T47D (cell line): ENCODE measurements at regions not wholly inside any gene's neighbourhood (a gene's known extent, or its start where the extent isn't known, plus 50 kb on each side); places are given as distances from the start of the nearest gene placed in this dataset.

ENCODE experiments used
- DNase-seq, 2 experiments: peaks; one replicate each; pipeline versions ENCODE4 v3.0.0 to v3.0.0-alpha.2; 2011 to 2012; ENCODE audit warnings: low read depth in 1 of 2, low spot score in 1 of 2
- JUND ChIP-seq: IDR thresholded peaks from 2 replicates; pipeline ENCODE4 v1.6.1; 2012; ENCODE audit warnings: low read depth
- in situ Hi-C: cut with HindIII; loops from 2 replicates; pipeline ENCODE4 v1.10.0; 2016; ENCODE audit warnings: low sequenced_read_pairs, low pct_unique_long_range_greater_than_20kb

GRCh38 chr14:49405291-49405690 is 180.9 kb downstream of the RPS29 start:
- in situ Hi-C loops = no loop called here
- TF ChIP-seq JUND = no peak
- no peak for DNase-seq

- in situ Hi-C loops = no loop called here
- no peak for TF ChIP-seq JUND
- no peak for DNase-seq
Observed at GRCh38 chr14:49401373-49401772, 184.8 kb downstream of the RPS29 start.

DNA sequence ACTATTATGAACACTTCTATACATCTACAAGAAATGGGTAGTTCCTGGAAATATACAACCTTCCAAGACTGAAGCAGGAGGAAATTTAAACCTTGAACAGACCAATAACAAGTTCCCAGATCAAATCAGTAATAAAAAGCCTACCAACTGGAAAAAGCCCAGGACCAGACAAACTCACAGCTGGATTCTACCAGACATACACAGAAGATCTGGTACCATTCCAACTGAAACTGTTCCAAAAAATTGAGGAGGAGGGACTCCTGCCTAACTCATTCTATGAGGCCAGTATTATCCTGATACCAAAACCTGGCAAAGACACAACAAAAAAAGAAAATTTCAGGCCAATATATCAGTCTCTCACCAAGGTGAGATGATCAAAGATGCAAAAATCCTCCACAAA is 189.4 kb downstream of the RPS29 start:
- in situ Hi-C loops = no loop called here
- no peak for DNase-seq
- no peak for TF ChIP-seq JUND

DNA sequence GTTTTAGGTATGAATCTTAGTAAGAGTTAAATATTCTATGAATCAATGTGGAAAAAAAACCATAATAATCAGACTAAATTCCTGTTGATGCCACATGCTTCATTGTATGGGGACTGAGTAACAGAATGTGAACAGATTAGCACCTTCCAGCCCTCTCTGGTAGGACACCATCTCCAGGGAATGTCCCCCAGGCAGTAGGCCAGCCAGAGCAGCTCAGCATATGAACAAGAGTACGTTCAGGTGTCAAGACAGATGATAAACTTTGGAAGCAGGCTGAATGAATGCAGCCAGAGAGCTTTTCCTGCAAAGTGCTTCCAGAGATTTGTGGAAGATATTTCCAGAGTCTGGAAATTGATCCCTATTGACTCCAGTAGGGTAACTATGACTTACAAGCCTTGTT is 204.4 kb downstream of the RPS29 start:
- no peak for DNase-seq
- no peak for TF ChIP-seq JUND
- in situ Hi-C loops = no loop called here

- in situ Hi-C loops = no loop called here
- DNase-seq = no peak
- TF ChIP-seq JUND = no peak
Observed at GRCh38 chr14:49367696-49368095, 218.5 kb downstream of the RPS29 start.

GRCh38 chr14:49366416-49366815 is 219.8 kb downstream of the RPS29 start:
- TF ChIP-seq JUND = no peak
- in situ Hi-C loops = no loop called here
- DNase-seq = no peak

DNA sequence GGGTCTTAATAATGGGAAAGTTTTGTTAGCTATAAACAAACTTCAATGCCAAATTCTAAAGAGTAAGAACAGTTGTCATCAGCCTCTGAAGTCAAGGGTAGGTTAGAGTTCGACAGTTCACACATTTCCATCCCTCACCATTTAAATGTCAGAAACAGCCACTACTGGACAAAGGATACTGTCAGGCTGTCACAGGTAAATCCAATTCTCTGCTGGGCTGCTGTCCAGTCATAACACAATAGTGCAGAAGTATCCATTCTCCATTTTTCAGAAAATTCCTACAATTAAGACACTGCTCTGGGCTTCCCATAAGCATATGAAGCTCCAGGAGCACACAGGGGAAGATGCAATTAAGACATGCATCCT is 221.4 kb downstream of the RPS29 start:
- no peak for DNase-seq
- in situ Hi-C loops = no loop called here
- no peak for TF ChIP-seq JUND

- no peak for DNase-seq
- no peak for TF ChIP-seq JUND
- in situ Hi-C loops = no loop called here
Observed at GRCh38 chr14:49363821-49364751, 222.1 kb downstream of the RPS29 start.

GRCh38 chr14:49362916-49363315 is 223.3 kb downstream of the RPS29 start:
- DNase-seq = no peak
- TF ChIP-seq JUND = no peak
- in situ Hi-C loops = no loop called here

- DNase-seq = no peak
- in situ Hi-C loops = no loop called here
- no peak for TF ChIP-seq JUND
Observed at GRCh38 chr14:49339130-49339529, 247.1 kb downstream of the RPS29 start.

DNA sequence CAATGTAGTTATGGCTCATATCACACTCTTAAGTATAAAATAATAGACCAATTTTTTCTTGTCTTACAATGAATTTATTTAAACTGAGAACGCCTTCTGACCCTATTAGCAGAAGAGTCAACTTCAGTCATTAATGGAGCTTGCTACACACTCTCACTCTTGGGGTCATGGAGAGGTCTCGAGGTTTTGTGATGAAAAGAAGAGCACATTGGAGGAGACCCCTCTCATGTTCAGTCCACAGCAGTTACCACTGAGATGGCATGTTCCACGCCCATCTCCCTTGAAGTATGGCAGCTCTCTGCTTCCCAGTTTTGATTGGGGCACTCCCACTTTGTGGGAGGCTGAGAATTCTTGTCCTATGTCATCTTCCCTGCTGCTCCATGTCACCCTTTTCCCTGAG is 266.4 kb downstream of the RPS29 start:
- in situ Hi-C loops = no loop called here
- TF ChIP-seq JUND = no peak
- no peak for DNase-seq

DNA sequence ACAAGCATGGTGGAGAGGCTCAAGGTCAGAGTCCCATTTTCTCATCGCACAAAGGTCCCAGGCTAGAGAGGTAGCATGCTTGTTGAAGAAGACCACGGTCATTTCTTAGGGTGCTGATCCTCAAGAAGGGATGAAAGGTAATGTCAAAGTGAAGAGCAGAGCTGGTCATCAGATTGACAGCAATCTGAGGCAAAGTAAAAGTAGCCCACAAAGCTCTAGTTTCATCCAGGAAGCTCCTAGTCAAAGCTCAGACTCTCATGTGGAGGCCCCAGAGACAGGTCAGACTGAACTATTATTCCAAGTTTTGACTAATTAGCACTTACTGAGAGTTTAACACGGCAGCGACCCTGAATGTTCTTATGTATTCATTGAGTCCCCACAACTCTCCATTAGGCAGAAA is 270.6 kb downstream of the RPS29 start:
- in situ Hi-C loops = no loop called here
- no peak for DNase-seq
- TF ChIP-seq JUND = no peak

DNA sequence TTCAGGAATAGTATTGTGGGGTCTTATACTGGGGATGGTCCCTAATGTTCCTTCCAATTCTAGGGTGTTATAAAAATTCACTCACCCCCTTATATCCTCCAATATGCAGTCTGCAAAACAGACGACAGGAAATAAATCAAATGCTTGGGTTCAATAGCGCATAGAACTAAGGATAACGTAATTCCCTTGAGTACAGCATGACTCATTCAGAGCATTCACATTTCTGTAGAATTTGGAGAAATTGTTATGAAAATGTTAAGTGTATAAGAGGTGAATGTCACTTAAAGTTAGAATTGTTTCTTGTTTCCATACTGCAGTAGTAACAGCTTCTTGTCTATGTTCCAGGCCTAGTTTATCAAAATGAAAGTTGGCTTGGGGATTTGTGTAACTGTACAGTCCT is 271.4 kb downstream of the RPS29 start:
- in situ Hi-C loops = no loop called here

GRCh38 chr14:49313108-49313507 is 273.1 kb downstream of the RPS29 start:
- no peak for TF ChIP-seq JUND
- in situ Hi-C loops = no loop called here
- no peak for DNase-seq

More for the DNA sequence above, 271.4 kb downstream of the RPS29 start:
- TF ChIP-seq JUND = no peak
- DNase-seq = no peak
